ENCODE measurements at regions not wholly inside any gene's neighbourhood (a gene's known extent, or its start where the extent isn't known, plus 50 kb on each side); places are given as distances from the start of the nearest gene placed in this dataset.

- no peak overlapping the region for H3K4me3 ChIP-seq (ENCODE audit: low read depth, low read length)
- no peak for DNase-seq (ENCODE audit: low read depth)
- TF ChIP-seq MYC (IDR thresholded peaks at IDR 0.05; ENCODE audit: low read depth, low read length) (no peak), POLR2A (IDR thresholded peaks at IDR 0.05; ENCODE audit: extremely low read depth, insufficient read length) (no peak), CTCF (IDR thresholded peaks at IDR 0.05; ENCODE audit: low read depth, low read length) (no peak)
- TF ChIP-seq, protein P1, sequence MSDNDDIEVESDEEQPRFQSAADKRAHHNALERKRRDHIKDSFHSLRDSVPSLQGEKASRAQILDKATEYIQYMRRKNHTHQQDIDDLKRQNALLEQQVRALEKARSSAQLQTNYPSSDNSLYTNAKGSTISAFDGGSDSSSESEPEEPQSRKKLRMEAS (IDR thresholded peaks at IDR 0.05; ENCODE audit: low read depth, low read length): no peak
These were observed 144.2 kb downstream of the TTLL2 start for GRCh38 chr6:167469101-167469500.

GRCh38 chr6:167469672-167470071 lies 144.8 kb downstream of the TTLL2 start:
- DNase-seq (ENCODE audit: low read depth): no peak
- no peak overlapping the region for H3K4me3 ChIP-seq (ENCODE audit: low read depth, low read length)
- TF ChIP-seq, protein P1 (IDR thresholded peaks at IDR 0.05; ENCODE audit: low read depth, low read length): no peak
- TF ChIP-seq MYC (IDR thresholded peaks at IDR 0.05; ENCODE audit: low read depth, low read length) (no peak), CTCF (IDR thresholded peaks at IDR 0.05; ENCODE audit: low read depth, low read length) (no peak), POLR2A (IDR thresholded peaks at IDR 0.05; ENCODE audit: extremely low read depth, insufficient read length) (no peak)

DNA sequence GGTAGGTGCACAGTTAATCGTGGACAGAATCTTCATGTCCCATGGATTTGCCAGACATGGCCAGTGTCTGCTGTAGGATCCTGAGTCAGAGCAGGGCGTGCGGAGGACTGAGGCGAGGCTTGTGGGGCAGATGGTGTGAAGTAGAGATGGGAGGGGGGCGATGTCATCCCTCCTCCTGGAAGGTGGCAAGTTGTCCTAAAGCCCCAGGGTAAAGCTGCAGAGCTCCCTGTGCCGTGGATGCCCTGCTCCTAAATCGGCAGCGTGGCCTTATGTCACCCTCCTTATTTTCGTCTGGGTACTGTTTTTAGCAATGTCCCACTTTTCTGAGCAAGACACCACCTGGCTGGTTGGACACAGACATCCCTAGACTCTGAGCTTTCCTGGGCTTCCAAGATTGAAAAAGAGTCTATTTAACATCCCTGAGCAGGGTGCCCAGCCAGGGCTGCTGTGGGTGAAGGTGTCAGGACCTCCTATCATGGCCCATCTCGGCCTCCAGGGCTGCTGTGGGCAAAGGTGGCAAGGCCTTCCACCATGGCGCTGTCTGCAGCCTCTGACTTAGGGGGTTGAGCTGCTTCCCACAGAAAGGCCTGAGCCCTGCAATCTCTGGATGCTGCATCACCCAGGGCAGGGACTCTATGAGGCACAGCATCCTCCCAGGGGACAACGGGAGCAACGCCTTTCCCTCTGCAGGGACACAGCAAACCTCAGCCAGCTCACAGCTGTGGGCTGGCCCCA lies 145.4 kb downstream of the TTLL2 start:
- H3K4me3 ChIP-seq (ENCODE audit: low read depth, low read length): no peak overlapping the region
- DNase-seq (ENCODE audit: low read depth): no peak
- TF ChIP-seq MYC (IDR thresholded peaks at IDR 0.05; ENCODE audit: low read depth, low read length) (no peak), POLR2A (IDR thresholded peaks at IDR 0.05; ENCODE audit: extremely low read depth, insufficient read length) (no peak), CTCF (IDR thresholded peaks at IDR 0.05; ENCODE audit: low read depth, low read length) (no peak)
- TF ChIP-seq, protein P1 (IDR thresholded peaks at IDR 0.05; ENCODE audit: low read depth, low read length): no peak

DNA sequence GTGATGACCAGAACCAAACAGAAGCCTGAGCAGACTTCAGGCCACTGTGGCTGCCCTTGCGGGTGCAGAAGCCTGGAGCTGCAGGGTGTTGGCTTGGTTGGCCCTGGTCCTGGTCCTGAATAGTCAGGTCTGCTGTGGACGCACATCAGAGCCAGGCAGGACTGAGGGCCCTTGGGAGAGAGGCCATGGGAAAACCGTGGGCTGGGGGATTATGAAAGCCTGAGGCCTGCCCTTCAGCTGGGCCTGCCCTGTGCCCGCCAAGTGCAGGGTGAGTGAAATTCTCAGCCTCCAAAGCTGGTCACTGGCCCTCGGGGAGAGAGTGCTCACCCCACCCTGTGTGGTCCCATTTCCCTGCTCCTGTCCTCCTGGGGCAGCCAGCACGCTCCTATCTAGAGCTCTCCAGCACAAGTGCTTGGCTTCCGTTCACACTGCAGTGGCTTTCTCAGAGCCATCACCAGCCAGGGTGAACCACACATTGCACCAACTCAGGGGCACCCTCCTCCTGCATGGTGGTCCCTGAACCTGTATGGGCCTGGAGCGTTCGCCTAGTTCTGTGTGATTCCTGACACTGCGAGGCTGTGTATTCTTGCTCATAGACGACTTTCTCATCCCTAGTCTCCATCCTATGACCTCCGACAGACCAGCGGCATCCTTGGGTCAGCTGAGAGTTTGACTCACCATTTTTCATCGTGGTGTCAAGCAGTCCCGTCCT lies 146.1 kb downstream of the TTLL2 start:
- DNase-seq (ENCODE audit: low read depth): no peak
- TF ChIP-seq, protein P1 (IDR thresholded peaks at IDR 0.05; ENCODE audit: low read depth, low read length): no peak
- no peak for TF ChIP-seq POLR2A (IDR thresholded peaks at IDR 0.05; ENCODE audit: extremely low read depth, insufficient read length)
- H3K4me3 ChIP-seq (ENCODE audit: low read depth, low read length): no peak overlapping the region

GRCh38 chr6:167471548-167471930 lies 146.7 kb downstream of the TTLL2 start:
- H3K4me3 ChIP-seq (ENCODE audit: low read depth, low read length): no peak overlapping the region
- no peak for DNase-seq (ENCODE audit: low read depth)
- no peak for TF ChIP-seq MYC (IDR thresholded peaks at IDR 0.05; ENCODE audit: low read depth, low read length)
- TF ChIP-seq, protein P1 (IDR thresholded peaks at IDR 0.05; ENCODE audit: low read depth, low read length): no peak
- no peak for TF ChIP-seq POLR2A (IDR thresholded peaks at IDR 0.05; ENCODE audit: extremely low read depth, insufficient read length)
- no peak for TF ChIP-seq CTCF (IDR thresholded peaks at IDR 0.05; ENCODE audit: low read depth, low read length)

DNA sequence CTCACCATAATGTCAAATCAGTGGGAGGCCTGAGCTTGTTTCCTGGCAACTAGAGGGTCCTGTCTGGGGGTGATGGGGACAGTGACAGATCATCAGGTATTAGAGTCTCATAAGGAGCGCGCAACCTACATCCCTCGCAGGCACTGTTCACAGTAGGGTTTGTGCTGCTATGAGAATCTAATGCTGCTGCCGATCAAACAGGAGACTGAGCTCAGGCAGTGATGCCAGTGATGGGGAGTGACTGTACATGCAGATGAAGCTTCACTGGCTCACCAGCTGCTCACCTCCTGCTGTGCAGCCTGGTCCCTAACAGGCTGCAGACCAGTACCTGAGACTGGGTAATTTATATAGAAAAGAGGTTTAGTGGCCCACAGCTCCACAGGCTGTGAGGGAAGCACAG lies 147.3 kb downstream of the TTLL2 start:
- H3K4me3 ChIP-seq (ENCODE audit: low read depth, low read length): no peak overlapping the region
- TF ChIP-seq MYC (IDR thresholded peaks at IDR 0.05; ENCODE audit: low read depth, low read length) (no peak), POLR2A (IDR thresholded peaks at IDR 0.05; ENCODE audit: extremely low read depth, insufficient read length) (no peak)
- DNase-seq (ENCODE audit: low read depth): no peak

Data from NB4 (cell line).